Chondrocyte (in vitro differentiated cells): ENCODE measurements at regions not wholly inside any gene's neighbourhood (a gene's known extent, or its start where the extent isn't known, plus 50 kb on each side); places are given as distances from the start of the nearest gene placed in this dataset.

ENCODE experiments used
- DNase-seq: peaks from one replicate; pipeline ENCODE4 v3.0.0; 2021; ENCODE audit warnings: mixed read lengths, low spot score
- H3K27ac Mint-ChIP-seq: one replicate; pipeline ENCODE4 v1.8.0; 2021; ENCODE audit warnings: mild to moderate bottlenecking, moderate library complexity, mixed read lengths; ENCODE audit not compliant: unreplicated experiment
- H3K27me3 Mint-ChIP-seq: 2 replicates; pipeline ENCODE4 v1.8.0; 2021; ENCODE audit warnings: low read depth, mixed read lengths
- H3K36me3 Mint-ChIP-seq: 2 replicates; pipeline ENCODE4 v1.8.0; 2021; ENCODE audit warnings: low read depth, mixed read lengths
- H3K4me1 Mint-ChIP-seq: 2 replicates; pipeline ENCODE4 v1.8.0; 2021; ENCODE audit warnings: low read depth, mild to moderate bottlenecking, mixed read lengths
- H3K4me3 Mint-ChIP-seq: one replicate; pipeline ENCODE4 v1.8.0; 2021; ENCODE audit warnings: mild to moderate bottlenecking, moderate library complexity, mixed read lengths; ENCODE audit not compliant: unreplicated experiment
- H3K9me3 Mint-ChIP-seq: 2 replicates; pipeline ENCODE4 v1.8.0; 2021; ENCODE audit warnings: low read depth, mixed read lengths
- TF ChIP-seq, protein P1 (sequence below): fragments of 200-600 bp; sonication (generic); IDR thresholded peaks from 2 replicates; pipeline ENCODE4 v1.5.0; 2021; ENCODE audit warnings: antibody characterized with exemption, mild to moderate bottlenecking, moderate library complexity

DNA sequence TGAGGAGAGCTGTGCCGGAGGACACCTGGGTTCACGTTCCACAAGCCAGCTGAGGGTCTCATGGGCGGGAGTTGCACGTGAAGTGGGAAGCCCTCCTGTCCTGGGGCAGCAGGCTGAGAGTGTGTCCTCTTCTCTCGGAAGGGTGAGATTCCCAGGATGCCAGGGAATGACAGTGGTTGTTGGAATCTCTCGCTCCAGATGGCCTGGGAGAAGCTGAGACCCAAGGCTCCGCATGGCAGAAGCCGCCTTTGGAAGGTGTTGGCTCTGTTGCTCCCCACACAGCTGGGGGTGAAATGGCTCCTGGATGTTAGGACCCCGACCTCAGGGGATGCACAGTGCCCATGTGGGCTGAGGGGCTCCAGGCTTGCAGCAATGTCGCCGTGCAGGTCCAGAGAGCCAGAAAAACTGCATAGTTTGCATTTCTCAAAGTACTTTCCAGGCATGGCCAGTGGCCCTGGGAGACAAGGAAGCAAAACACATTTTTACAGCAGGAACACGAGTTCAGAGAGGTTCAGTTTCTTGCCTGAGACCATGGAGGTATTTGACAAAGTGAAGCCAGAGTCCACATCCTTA, 153.4 kb downstream of the TMEM18 start:
- no peak for DNase-seq
- TF ChIP-seq, protein P1, sequence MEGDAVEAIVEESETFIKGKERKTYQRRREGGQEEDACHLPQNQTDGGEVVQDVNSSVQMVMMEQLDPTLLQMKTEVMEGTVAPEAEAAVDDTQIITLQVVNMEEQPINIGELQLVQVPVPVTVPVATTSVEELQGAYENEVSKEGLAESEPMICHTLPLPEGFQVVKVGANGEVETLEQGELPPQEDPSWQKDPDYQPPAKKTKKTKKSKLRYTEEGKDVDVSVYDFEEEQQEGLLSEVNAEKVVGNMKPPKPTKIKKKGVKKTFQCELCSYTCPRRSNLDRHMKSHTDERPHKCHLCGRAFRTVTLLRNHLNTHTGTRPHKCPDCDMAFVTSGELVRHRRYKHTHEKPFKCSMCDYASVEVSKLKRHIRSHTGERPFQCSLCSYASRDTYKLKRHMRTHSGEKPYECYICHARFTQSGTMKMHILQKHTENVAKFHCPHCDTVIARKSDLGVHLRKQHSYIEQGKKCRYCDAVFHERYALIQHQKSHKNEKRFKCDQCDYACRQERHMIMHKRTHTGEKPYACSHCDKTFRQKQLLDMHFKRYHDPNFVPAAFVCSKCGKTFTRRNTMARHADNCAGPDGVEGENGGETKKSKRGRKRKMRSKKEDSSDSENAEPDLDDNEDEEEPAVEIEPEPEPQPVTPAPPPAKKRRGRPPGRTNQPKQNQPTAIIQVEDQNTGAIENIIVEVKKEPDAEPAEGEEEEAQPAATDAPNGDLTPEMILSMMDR = no peak
- no peak overlapping the region for H3K27ac Mint-ChIP-seq
- H3K4me1 Mint-ChIP-seq = peaks cover 21% of the 10 kb centered on the region
- H3K9me3 Mint-ChIP-seq = no peaks in the 10 kb centered on the region
- peaks cover 1% of the 10 kb centered on the region for H3K27me3 Mint-ChIP-seq
- H3K4me3 Mint-ChIP-seq = no peak overlapping the region
- H3K36me3 Mint-ChIP-seq = no peaks in the 10 kb centered on the region

DNA sequence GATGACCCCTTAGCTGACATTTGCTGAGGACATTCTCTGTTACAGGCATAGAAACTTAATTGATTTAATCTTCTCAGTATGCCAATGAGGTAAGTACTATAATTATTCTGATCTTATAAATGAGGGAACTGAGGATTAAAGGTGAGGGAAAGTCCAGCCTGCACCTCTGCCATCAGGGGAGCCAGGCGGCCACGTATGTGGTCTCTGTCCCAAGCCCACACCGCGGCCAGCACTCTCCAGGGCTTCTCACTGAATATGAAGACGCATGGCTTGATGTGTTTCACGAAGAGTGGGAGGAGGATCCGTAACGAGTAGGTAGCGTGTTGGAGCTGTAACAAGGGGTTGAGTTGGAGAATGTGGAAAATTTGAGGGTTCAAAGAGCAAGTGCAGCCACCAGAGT, 154.4 kb downstream of the TMEM18 start:
- DNase-seq = no peak
- no peaks in the 10 kb centered on the region for H3K36me3 Mint-ChIP-seq
- H3K4me3 Mint-ChIP-seq = no peak overlapping the region
- no peak overlapping the region for H3K27ac Mint-ChIP-seq
- peaks cover 21% of the 10 kb centered on the region for H3K4me1 Mint-ChIP-seq
- H3K9me3 Mint-ChIP-seq = no peaks in the 10 kb centered on the region
- peaks cover 3% of the 10 kb centered on the region for H3K27me3 Mint-ChIP-seq
- TF ChIP-seq, protein P1 = no peak

DNA sequence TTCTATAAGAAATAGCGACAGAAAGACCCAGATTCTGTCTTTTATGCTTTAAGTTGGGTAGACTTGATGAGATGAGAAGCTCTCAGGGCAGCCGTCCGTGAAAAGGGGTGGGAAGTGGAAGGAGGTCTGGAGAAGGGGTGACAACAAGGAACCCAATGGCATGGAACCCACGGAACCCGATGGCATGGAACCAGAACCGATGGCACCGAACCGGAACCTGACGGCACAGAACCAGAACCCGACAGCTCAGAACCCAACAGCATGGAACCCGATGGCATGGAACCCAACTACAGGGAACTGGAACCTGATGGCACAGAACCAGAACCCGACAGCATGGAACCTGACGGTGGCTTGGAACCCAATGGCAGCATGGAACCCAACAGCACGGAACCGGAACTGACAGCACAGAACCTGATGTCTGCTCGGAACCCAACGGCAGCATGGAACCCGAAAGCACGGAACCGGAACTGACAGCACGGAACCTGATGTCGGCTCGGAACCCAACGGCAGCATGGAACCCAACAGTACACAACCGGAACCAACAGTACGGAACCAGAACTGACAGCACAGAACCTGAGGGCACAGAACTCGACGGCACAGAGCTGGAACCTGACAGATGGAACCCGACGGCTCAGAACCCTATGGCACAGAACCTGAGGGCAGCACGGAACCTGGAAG, 155.2 kb downstream of the TMEM18 start:
- Mint-ChIP-seq H3K4me3 (no peak overlapping the region), H3K4me1 (peaks cover 21% of the 10 kb centered on the region), H3K9me3 (no peaks in the 10 kb centered on the region), H3K27ac (no peak overlapping the region), H3K27me3 (peaks cover 3% of the 10 kb centered on the region), H3K36me3 (no peaks in the 10 kb centered on the region)
- TF ChIP-seq, protein P1 = no peak
- no peak for DNase-seq

DNA sequence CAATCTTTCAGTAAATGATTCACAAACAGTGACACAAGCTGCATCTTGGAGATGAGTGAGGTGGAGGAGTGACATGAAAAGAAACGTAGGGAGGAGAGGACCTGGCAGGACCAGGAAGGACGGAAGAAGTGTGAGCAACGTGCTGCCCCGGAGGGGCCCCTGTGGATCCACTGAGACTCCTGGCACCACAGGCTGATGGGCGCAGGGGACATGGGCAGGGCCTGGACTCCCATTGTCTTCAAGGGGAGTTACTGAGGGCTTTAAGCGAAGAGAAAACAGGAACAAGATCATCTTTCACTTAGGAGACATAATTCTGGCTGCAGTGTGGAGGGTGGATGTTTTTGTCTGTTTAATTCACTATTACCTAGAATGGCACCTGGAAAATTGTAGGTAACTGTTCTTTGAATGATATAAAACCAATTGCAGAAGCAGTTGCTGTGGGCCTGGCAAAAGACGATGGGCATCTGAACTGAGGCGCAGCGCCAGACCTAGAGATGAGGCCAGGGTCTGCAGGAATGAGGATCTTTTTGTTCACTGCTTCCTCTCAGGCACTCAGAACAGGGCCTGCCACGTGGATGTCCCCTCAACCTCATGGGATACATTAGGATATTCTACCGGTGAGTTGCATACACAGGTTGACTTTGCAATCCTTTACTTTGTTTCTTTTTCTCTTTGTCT, 156.4 kb downstream of the TMEM18 start:
- Mint-ChIP-seq H3K27me3 (peaks cover 3% of the 10 kb centered on the region), H3K36me3 (no peaks in the 10 kb centered on the region), H3K4me1 (peaks cover 21% of the 10 kb centered on the region), H3K4me3 (no peak overlapping the region), H3K9me3 (no peaks in the 10 kb centered on the region), H3K27ac (no peak overlapping the region)
- no peak for DNase-seq
- TF ChIP-seq, protein P1 = no peak

DNA sequence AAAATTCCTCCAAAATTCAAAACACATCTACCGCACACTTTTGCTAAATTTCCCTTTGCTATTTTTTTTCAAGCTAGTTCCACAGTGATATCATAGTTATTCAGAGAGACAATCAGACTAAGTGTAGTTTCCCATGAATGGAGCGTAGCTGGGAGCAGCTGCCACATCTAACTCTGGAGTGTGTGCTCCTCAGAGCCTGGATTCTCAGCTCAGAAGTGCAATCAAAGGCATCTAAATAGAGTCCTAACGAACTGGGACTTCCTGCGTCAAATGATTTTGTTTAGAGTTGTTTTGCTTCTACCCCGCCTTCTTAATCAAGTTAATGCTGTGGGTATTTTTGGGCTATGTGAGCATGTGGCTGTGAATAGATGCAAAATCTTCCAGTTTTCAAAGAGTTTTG, 160.3 kb downstream of the TMEM18 start:
- Mint-ChIP-seq H3K4me1 (peaks cover 5% of the 10 kb centered on the region), H3K36me3 (no peaks in the 10 kb centered on the region), H3K27me3 (peaks cover 3% of the 10 kb centered on the region), H3K27ac (no peak overlapping the region), H3K9me3 (no peaks in the 10 kb centered on the region), H3K4me3 (no peak overlapping the region)
- TF ChIP-seq, protein P1 = no peak
- DNase-seq = no peak
